Brain microvascular endothelial cell (primary cell): ENCODE measurements at regions not wholly inside any gene's neighbourhood (a gene's known extent, or its start where the extent isn't known, plus 50 kb on each side); places are given as distances from the start of the nearest gene placed in this dataset.
A peak's percentile ranks its signal among the peaks of the same experiment; 100 is the strongest.

ENCODE experiments used
- DNase-seq: peaks from one replicate; pipeline ENCODE4 v3.0.0-alpha.2; 2020
- H3K27ac ChIP-seq: fragments of 250-450 bp; sonication (Bioruptor Pico); 2 replicates; pipeline ENCODE4 v1.5.1; 2020; ENCODE audit warnings: mild to moderate bottlenecking, moderate library complexity
- H3K27me3 ChIP-seq: fragments of 250-450 bp; sonication (Bioruptor Pico); replicated peaks from 2 replicates; pipeline ENCODE4 v1.5.1; 2020; ENCODE audit warnings: mild to moderate bottlenecking
- H3K36me3 ChIP-seq: fragments of 250-450 bp; sonication (Bioruptor Pico); replicated peaks from 2 replicates; pipeline ENCODE4 v1.5.1; 2020; ENCODE audit warnings: mild to moderate bottlenecking
- H3K4me3 ChIP-seq: 2 replicates; pipeline ENCODE4 v1.5.1; 2011; ENCODE audit warnings: low read depth, mild to moderate bottlenecking, control low read depth, low read length, moderate library complexity
- CTCF ChIP-seq: IDR thresholded peaks from 2 replicates; pipeline ENCODE4 v1.5.1; 2011; ENCODE audit warnings: low read depth, mild to moderate bottlenecking, moderate library complexity, low read length, control low read depth, inconsistent platforms; ENCODE audit errors: missing control alignments
- in situ Hi-C: cut with HindIII; loops from 2 replicates; pipeline ENCODE4 v1.10.0; 2017; ENCODE audit warnings: low sequenced_read_pairs, low pct_ligation_motif_present

GRCh38 chr9:17083258-17083657, 51.6 kb upstream of the CNTLN start:
- no peaks in the 10 kb centered on the region for H3K27me3 ChIP-seq
- no peaks in the 10 kb centered on the region for H3K36me3 ChIP-seq
- H3K4me3 ChIP-seq, result no peak overlapping the region
- no peak for DNase-seq
- no peak for TF ChIP-seq CTCF
- in situ Hi-C loops, result no loop called here
- H3K27ac ChIP-seq, result no peak overlapping the region

- in situ Hi-C loops, result no loop called here
- no peaks in the 10 kb centered on the region for H3K27me3 ChIP-seq
- no peak overlapping the region for H3K4me3 ChIP-seq
- TF ChIP-seq CTCF, result peak; percentile 37
- no peaks in the 10 kb centered on the region for H3K36me3 ChIP-seq
- H3K27ac ChIP-seq, result no peak overlapping the region
- peak; percentile 54 for DNase-seq
Observed at GRCh38 chr9:17082343-17083064, 52.3 kb upstream of the CNTLN start.

- DNase-seq, result no peak
- Histone ChIP-seq H3K4me3 (no peak overlapping the region), H3K36me3 (no peaks in the 10 kb centered on the region), H3K27ac (no peak overlapping the region), H3K27me3 (no peaks in the 10 kb centered on the region)
- no peak for TF ChIP-seq CTCF
- in situ Hi-C loops, result no loop called here
Observed at GRCh38 chr9:17081814-17082213, 53.0 kb upstream of the CNTLN start.

- Histone ChIP-seq H3K27ac (no peak overlapping the region), H3K27me3 (no peaks in the 10 kb centered on the region), H3K36me3 (no peaks in the 10 kb centered on the region), H3K4me3 (no peak overlapping the region)
- no peak for TF ChIP-seq CTCF
- in situ Hi-C loops, result no loop called here
- no peak for DNase-seq
Observed at GRCh38 chr9:17081351-17081750, 53.5 kb upstream of the CNTLN start.

- Histone ChIP-seq H3K27me3 (no peaks in the 10 kb centered on the region), H3K4me3 (no peak overlapping the region), H3K27ac (no peak overlapping the region), H3K36me3 (no peaks in the 10 kb centered on the region)
- DNase-seq, result no peak
- peak; percentile 12 for TF ChIP-seq CTCF
- in situ Hi-C loops, result no loop called here
Observed at GRCh38 chr9:17075758-17076485, 58.9 kb upstream of the CNTLN start.
